ENCODE measurements at regions not wholly inside any gene's neighbourhood (a gene's known extent, or its start where the extent isn't known, plus 50 kb on each side); places are given as distances from the start of the nearest gene placed in this dataset.

- Histone ChIP-seq H3K9me3 (ENCODE audit: control insufficient read depth, insufficient read depth, low read depth, low read length) (no peaks in the 10 kb centered on the region), H3K27ac (ENCODE audit: extremely low read depth, low read depth, low read length) (no peak overlapping the region), H3K36me3 (ENCODE audit: control insufficient read depth in 2 of 2, insufficient read depth in 1 of 2, low read length in 2 of 2) (no peaks in the 10 kb centered on the region), H3K4me3 (ENCODE audit: low read depth, low read length) (no peak overlapping the region), H3K4me1 (ENCODE audit: control insufficient read depth, insufficient read depth, low read length) (peaks cover 5% of the 10 kb centered on the region; the same call in 1 of the 2 replicates)
- ChIA-PET POLR2A (no interaction called here), CTCF (no interaction called here)
- TF ChIP-seq SCRT2 (tag by site-specific recombination; IDR thresholded peaks at IDR 0.05) (no peak), TCF7L2 (IDR thresholded peaks at IDR 0.05; ENCODE audit: borderline replicate concordance, low read depth, low read length) (no peak), ZNF398 (tag by site-specific recombination; IDR thresholded peaks at IDR 0.05) (no peak), ZNF645 (tag by site-specific recombination; IDR thresholded peaks at IDR 0.05) (no peak), SCRT1 (tag by site-specific recombination; IDR thresholded peaks at IDR 0.05; ENCODE audit: borderline replicate concordance) (no peak), ZBTB17 (tag by site-specific recombination; IDR thresholded peaks at IDR 0.05) (no peak)
Observed at GRCh38 chr18:11369556-11369955, 220.2 kb upstream of the PIEZO2 start.

GRCh38 chr18:11368020-11368419, 218.7 kb upstream of the PIEZO2 start:
- H3K4me1 ChIP-seq (ENCODE audit: control insufficient read depth, insufficient read depth, low read length) = peaks cover 5% of the 10 kb centered on the region; the same call in 1 of the 2 replicates
- H3K36me3 ChIP-seq (ENCODE audit: control insufficient read depth in 2 of 2, insufficient read depth in 1 of 2, low read length in 2 of 2) = no peaks in the 10 kb centered on the region
- H3K4me3 ChIP-seq (ENCODE audit: low read depth, low read length) = no peak overlapping the region
- H3K9me3 ChIP-seq (ENCODE audit: control insufficient read depth, insufficient read depth, low read depth, low read length) = no peaks in the 10 kb centered on the region
- ChIA-PET CTCF (no interaction called here), POLR2A (no interaction called here)
- TF ChIP-seq ZNF626 (tag by site-specific recombination; IDR thresholded peaks at IDR 0.05) (no peak), HOXD13 (CRISPR knock-in tag; IDR thresholded peaks at IDR 0.05; ENCODE audit: borderline replicate concordance) (no peak), MZF1 (tag by site-specific recombination; IDR thresholded peaks at IDR 0.05; ENCODE audit: borderline replicate concordance) (no peak), SP3 (tag by site-specific recombination; IDR thresholded peaks at IDR 0.05) (no peak), WT1 (tag by site-specific recombination; IDR thresholded peaks at IDR 0.05) (no peak), ZNF350 (tag by site-specific recombination; IDR thresholded peaks at IDR 0.05) (no peak), PRDM4 (tag by site-specific recombination; IDR thresholded peaks at IDR 0.05) (no peak), ZNF692 (tag by site-specific recombination; IDR thresholded peaks at IDR 0.05) (no peak), ZBTB17 (tag by site-specific recombination; IDR thresholded peaks at IDR 0.05) (no peak), KLF9 (tag by site-specific recombination; IDR thresholded peaks at IDR 0.05; ENCODE audit: low read depth) (no peak)
- no peak overlapping the region for H3K27ac ChIP-seq (ENCODE audit: extremely low read depth, low read depth, low read length)

- no peaks in the 10 kb centered on the region for H3K9me3 ChIP-seq (ENCODE audit: control insufficient read depth, insufficient read depth, low read depth, low read length)
- peaks cover 5% of the 10 kb centered on the region; the same call in 1 of the 2 replicates for H3K4me1 ChIP-seq (ENCODE audit: control insufficient read depth, insufficient read depth, low read length)
- H3K4me3 ChIP-seq (ENCODE audit: low read depth, low read length) = no peak overlapping the region
- H3K27ac ChIP-seq (ENCODE audit: extremely low read depth, low read depth, low read length) = no peak overlapping the region
- POLR2A ChIA-PET = no interaction called here
- H3K36me3 ChIP-seq (ENCODE audit: control insufficient read depth in 2 of 2, insufficient read depth in 1 of 2, low read length in 2 of 2) = no peaks in the 10 kb centered on the region
- CTCF ChIA-PET = interaction anchor here (0.6 to 1.3 kb wide), 2 partner anchors 12 to 213 kb away, joined by 3 to 4 read pairs; no protein-coding TSS in a partner anchor
- TF ChIP-seq ZNF521 (tag by site-specific recombination; IDR thresholded peaks at IDR 0.05) = no peak
- TF ChIP-seq ZBTB20 (tag by site-specific recombination; IDR thresholded peaks at IDR 0.05) = no peak
- no peak for TF ChIP-seq ATF2 (tag by site-specific recombination; IDR thresholded peaks at IDR 0.05; ENCODE audit: low read depth)
- TF ChIP-seq ZNF248 (tag by site-specific recombination; IDR thresholded peaks at IDR 0.05) = no peak
- TF ChIP-seq ZNF335 (tag by site-specific recombination; conservative IDR thresholded peaks at IDR 0.05) = no peak
- no peak for TF ChIP-seq ZNF513 (tag by site-specific recombination; IDR thresholded peaks at IDR 0.05)
- no peak for TF ChIP-seq ZNF776 (tag by site-specific recombination; IDR thresholded peaks at IDR 0.05; ENCODE audit: borderline replicate concordance)
- no peak for TF ChIP-seq ZNF366 (tag by site-specific recombination; conservative IDR thresholded peaks at IDR 0.05)
Observed at GRCh38 chr18:11367351-11367750, 218.0 kb upstream of the PIEZO2 start.
